ENCODE measurements at regions not wholly inside any gene's neighbourhood (a gene's known extent, or its start where the extent isn't known, plus 50 kb on each side); places are given as distances from the start of the nearest gene placed in this dataset.
"Not testable (repeated sequence)": the region's sequence is repeated elsewhere in the genome, so short reads cannot be mapped to it uniquely, and the experiment has no call there.

DNA sequence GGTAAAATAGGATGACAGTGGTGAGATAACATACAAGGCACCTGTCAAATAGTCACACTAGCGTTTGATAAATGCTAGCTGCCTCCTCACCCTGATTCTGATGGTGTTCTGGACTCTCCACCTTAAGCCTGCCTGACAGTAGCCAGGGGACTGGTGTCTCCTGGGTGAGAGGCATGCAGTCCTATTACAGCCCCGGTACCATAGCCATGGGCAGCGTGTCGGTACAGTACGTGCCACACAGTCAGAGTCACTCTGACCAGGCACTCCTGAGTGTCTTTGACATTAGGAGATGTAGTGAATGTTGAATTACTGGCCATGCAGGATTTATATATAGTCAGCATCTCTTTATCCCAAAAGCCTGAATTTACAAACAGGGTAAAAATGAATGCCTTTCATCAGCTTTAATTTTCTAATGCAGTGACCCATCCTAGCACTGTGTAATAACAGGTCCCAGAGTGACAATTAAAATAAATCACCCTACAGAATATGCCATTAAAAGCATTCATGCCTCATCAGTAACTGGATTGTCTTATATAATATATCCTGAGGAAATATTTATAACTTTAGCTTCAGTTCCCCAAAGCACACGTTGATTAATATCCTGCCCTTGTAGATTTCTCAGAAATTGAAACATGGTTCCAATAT, 760.3 kb upstream of the SOX11 start:
- no peak overlapping the region for H3K4ac ChIP-seq (ENCODE audit: low read length)
- H2BK12ac ChIP-seq (ENCODE audit: low read length) = no peak overlapping the region
- no peak overlapping the region for H2BK15ac ChIP-seq (ENCODE audit: low read length)
- no peaks in the 10 kb centered on the region for H3K79me1 ChIP-seq (ENCODE audit: low read depth, low read length)
- H2AFZ ChIP-seq (ENCODE audit: low read length) = no peak overlapping the region
- no peaks in the 10 kb centered on the region for H3K27me3 ChIP-seq (ENCODE audit: control insufficient read depth in 3 of 3, insufficient read depth in 3 of 3, low read depth in 1 of 3, low read length in 3 of 3)
- no peak overlapping the region for H3K4me3 ChIP-seq (ENCODE audit: low read length in 2 of 2)
- H4K91ac ChIP-seq (ENCODE audit: low read depth, low read length, poor library complexity) = no peak overlapping the region
- no peak overlapping the region for H3K9ac ChIP-seq (ENCODE audit: low read depth, low read length, poor library complexity)
- H3K4me1 ChIP-seq (ENCODE audit: control insufficient read depth in 2 of 2, insufficient read depth in 1 of 2, low read depth in 1 of 2, low read length in 2 of 2) = no peaks in the 10 kb centered on the region
- H3K14ac ChIP-seq (ENCODE audit: low read length) = no peak overlapping the region
- no peak overlapping the region for H3K23ac ChIP-seq (ENCODE audit: low read depth, low read length, poor library complexity)
- no CpG with 5 or more reads among the region's 6 CpGs for WGBS, 2 donors (ENCODE audit: extremely low coverage in 2 of 2, insufficient read length in 2 of 2, insufficient replicate concordance in 1 of 2)
- no peak overlapping the region for H2BK120ac ChIP-seq (ENCODE audit: low read depth, low read length)
- H3K18ac ChIP-seq (ENCODE audit: low read length) = peak overlapping the region; percentile 12
- no peak overlapping the region for H3K4me2 ChIP-seq (ENCODE audit: insufficient read depth, low read length, poor library complexity, severe bottlenecking)
- H3K36me3 ChIP-seq (replicated peaks in 1 of 2; ENCODE audit: control insufficient read depth in 2 of 2, insufficient read depth in 2 of 2, low read length in 2 of 2) = no peaks in the 10 kb centered on the region
- DNase-seq (ENCODE audit: low spot score) = no peak
- H4K8ac ChIP-seq (ENCODE audit: low read depth, low read length) = no peak overlapping the region
- no peak overlapping the region for H2BK5ac ChIP-seq (ENCODE audit: low read length)
- H2AK5ac ChIP-seq (ENCODE audit: low read depth, low read length) = no peak overlapping the region
- no peaks in the 10 kb centered on the region for H3K9me3 ChIP-seq (replicated peaks in 1 of 2; ENCODE audit: control insufficient read depth in 2 of 2, insufficient read depth in 1 of 2, low read depth in 1 of 2, low read length in 2 of 2)
- H3K27ac ChIP-seq (replicated peaks; ENCODE audit: low read length) = no peak overlapping the region

DNA sequence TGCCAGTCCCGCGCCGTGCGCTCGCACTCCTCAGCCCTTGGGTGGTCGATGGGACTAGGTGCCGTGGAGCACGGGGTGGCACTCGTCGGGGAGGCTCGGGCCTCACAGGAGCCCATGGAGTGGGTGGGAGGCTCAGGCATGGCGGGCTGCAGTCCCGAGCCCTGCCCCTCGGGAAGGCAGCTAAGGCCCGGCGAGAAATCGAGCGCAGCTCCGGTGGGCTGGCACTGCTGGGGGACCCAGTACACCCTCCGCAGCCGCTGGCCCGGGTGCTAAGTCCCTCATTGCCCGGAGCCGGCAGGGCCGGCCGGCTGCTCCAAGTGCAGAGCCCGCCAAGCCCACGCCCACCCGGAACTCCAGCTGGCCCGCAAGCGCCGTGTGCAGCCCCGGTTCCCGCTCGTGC, 756.9 kb upstream of the SOX11 start:
- H3K9ac ChIP-seq (ENCODE audit: low read depth, low read length, poor library complexity); H3K4me3 ChIP-seq (ENCODE audit: low read length in 2 of 2); H3K27ac ChIP-seq (replicated peaks; ENCODE audit: low read length); H3K4me1 ChIP-seq (ENCODE audit: control insufficient read depth in 2 of 2, insufficient read depth in 1 of 2, low read depth in 1 of 2, low read length in 2 of 2); H4K8ac ChIP-seq (ENCODE audit: low read depth, low read length); H2BK12ac ChIP-seq (ENCODE audit: low read length); H4K91ac ChIP-seq (ENCODE audit: low read depth, low read length, poor library complexity); H3K27me3 ChIP-seq (ENCODE audit: control insufficient read depth in 3 of 3, insufficient read depth in 3 of 3, low read depth in 1 of 3, low read length in 3 of 3); H3K4ac ChIP-seq (ENCODE audit: low read length); H3K23ac ChIP-seq (ENCODE audit: low read depth, low read length, poor library complexity); H2AFZ ChIP-seq (ENCODE audit: low read length); H3K18ac ChIP-seq (ENCODE audit: low read length); H3K79me1 ChIP-seq (ENCODE audit: low read depth, low read length); H2BK15ac ChIP-seq (ENCODE audit: low read length); DNase-seq (ENCODE audit: low spot score); H3K36me3 ChIP-seq (replicated peaks in 1 of 2; ENCODE audit: control insufficient read depth in 2 of 2, insufficient read depth in 2 of 2, low read length in 2 of 2); H3K14ac ChIP-seq (ENCODE audit: low read length); H2BK120ac ChIP-seq (ENCODE audit: low read depth, low read length); H3K4me2 ChIP-seq (ENCODE audit: insufficient read depth, low read length, poor library complexity, severe bottlenecking); H3K9me3 ChIP-seq (replicated peaks in 1 of 2; ENCODE audit: control insufficient read depth in 2 of 2, insufficient read depth in 1 of 2, low read depth in 1 of 2, low read length in 2 of 2); H2AK5ac ChIP-seq (ENCODE audit: low read depth, low read length); H2BK5ac ChIP-seq (ENCODE audit: low read length): not testable (repeated sequence)
- no CpG with 5 or more reads among the region's 35 CpGs for WGBS, 2 donors (ENCODE audit: extremely low coverage in 2 of 2, insufficient read length in 2 of 2, insufficient replicate concordance in 1 of 2)

GRCh38 chr2:4937550-4937949, 754.6 kb upstream of the SOX11 start:
- DNase-seq (ENCODE audit: low spot score) = no peak
- no peak overlapping the region for H2BK5ac ChIP-seq (ENCODE audit: low read length)
- no peak overlapping the region for H4K91ac ChIP-seq (ENCODE audit: low read depth, low read length, poor library complexity)
- H3K4me2 ChIP-seq (ENCODE audit: insufficient read depth, low read length, poor library complexity, severe bottlenecking) = no peak overlapping the region
- H3K79me1 ChIP-seq (ENCODE audit: low read depth, low read length) = no peaks in the 10 kb centered on the region
- no peak overlapping the region for H3K18ac ChIP-seq (ENCODE audit: low read length)
- WGBS, 2 donors (ENCODE audit: extremely low coverage in 2 of 2, insufficient read length in 2 of 2, insufficient replicate concordance in 1 of 2) = no CpG with 5 or more reads among the region's 3 CpGs
- no peak overlapping the region for H3K14ac ChIP-seq (ENCODE audit: low read length)
- H3K4me3 ChIP-seq (ENCODE audit: low read length in 2 of 2) = no peak overlapping the region
- H2BK120ac ChIP-seq (ENCODE audit: low read depth, low read length) = no peak overlapping the region
- no peak overlapping the region for H3K27ac ChIP-seq (replicated peaks; ENCODE audit: low read length)
- H2BK15ac ChIP-seq (ENCODE audit: low read length) = no peak overlapping the region
- no peak overlapping the region for H3K4ac ChIP-seq (ENCODE audit: low read length)
- H3K9ac ChIP-seq (ENCODE audit: low read depth, low read length, poor library complexity) = no peak overlapping the region
- H3K36me3 ChIP-seq (replicated peaks in 1 of 2; ENCODE audit: control insufficient read depth in 2 of 2, insufficient read depth in 2 of 2, low read length in 2 of 2) = no peaks in the 10 kb centered on the region
- no peaks in the 10 kb centered on the region for H3K9me3 ChIP-seq (replicated peaks in 1 of 2; ENCODE audit: control insufficient read depth in 2 of 2, insufficient read depth in 1 of 2, low read depth in 1 of 2, low read length in 2 of 2)
- no peaks in the 10 kb centered on the region for H3K27me3 ChIP-seq (ENCODE audit: control insufficient read depth in 3 of 3, insufficient read depth in 3 of 3, low read depth in 1 of 3, low read length in 3 of 3)
- no peak overlapping the region for H3K23ac ChIP-seq (ENCODE audit: low read depth, low read length, poor library complexity)
- peaks cover 2 to 6% of the 10 kb centered on the region in 2 donors for H3K4me1 ChIP-seq (ENCODE audit: control insufficient read depth in 2 of 2, insufficient read depth in 1 of 2, low read depth in 1 of 2, low read length in 2 of 2)
- H4K8ac ChIP-seq (ENCODE audit: low read depth, low read length) = no peak overlapping the region
- no peak overlapping the region for H2BK12ac ChIP-seq (ENCODE audit: low read length)
- peak overlapping the region; percentile 2 for H2AFZ ChIP-seq (ENCODE audit: low read length)
- no peak overlapping the region for H2AK5ac ChIP-seq (ENCODE audit: low read depth, low read length)

- DNase-seq (ENCODE audit: low spot score) = no peak
- no CpG with 5 or more reads among the region's 6 CpGs for WGBS, 2 donors (ENCODE audit: extremely low coverage in 2 of 2, insufficient read length in 2 of 2, insufficient replicate concordance in 1 of 2)
- Histone ChIP-seq H3K9ac (ENCODE audit: low read depth, low read length, poor library complexity) (no peak overlapping the region), H3K23ac (ENCODE audit: low read depth, low read length, poor library complexity) (no peak overlapping the region), H3K27me3 (ENCODE audit: control insufficient read depth in 3 of 3, insufficient read depth in 3 of 3, low read depth in 1 of 3, low read length in 3 of 3) (no peaks in the 10 kb centered on the region), H2BK15ac (ENCODE audit: low read length) (no peak overlapping the region), H2AK5ac (ENCODE audit: low read depth, low read length) (no peak overlapping the region), H3K14ac (ENCODE audit: low read length) (no peak overlapping the region), H3K4ac (ENCODE audit: low read length) (no peak overlapping the region), H3K36me3 (replicated peaks in 1 of 2; ENCODE audit: control insufficient read depth in 2 of 2, insufficient read depth in 2 of 2, low read length in 2 of 2) (no peaks in the 10 kb centered on the region), H3K9me3 (replicated peaks in 1 of 2; ENCODE audit: control insufficient read depth in 2 of 2, insufficient read depth in 1 of 2, low read depth in 1 of 2, low read length in 2 of 2) (no peaks in the 10 kb centered on the region), H2BK12ac (ENCODE audit: low read length) (no peak overlapping the region), H2AFZ (ENCODE audit: low read length) (no peak overlapping the region), H3K18ac (ENCODE audit: low read length) (no peak overlapping the region), H4K91ac (ENCODE audit: low read depth, low read length, poor library complexity) (no peak overlapping the region), H3K79me1 (ENCODE audit: low read depth, low read length) (no peaks in the 10 kb centered on the region), H3K4me1 (ENCODE audit: control insufficient read depth in 2 of 2, insufficient read depth in 1 of 2, low read depth in 1 of 2, low read length in 2 of 2) (peaks cover 2 to 6% of the 10 kb centered on the region in 2 donors), H3K27ac (replicated peaks; ENCODE audit: low read length) (no peak overlapping the region), H3K4me2 (ENCODE audit: insufficient read depth, low read length, poor library complexity, severe bottlenecking) (no peak overlapping the region), H2BK5ac (ENCODE audit: low read length) (no peak overlapping the region), H4K8ac (ENCODE audit: low read depth, low read length) (no peak overlapping the region), H2BK120ac (ENCODE audit: low read depth, low read length) (no peak overlapping the region), H3K4me3 (ENCODE audit: low read length in 2 of 2) (no peak overlapping the region)
Measured at GRCh38 chr2:4938206-4938605, 754.0 kb upstream of the SOX11 start.
